GM12864 (cell line): ENCODE measurements at regions not wholly inside any gene's neighbourhood (a gene's known extent, or its start where the extent isn't known, plus 50 kb on each side); places are given as distances from the start of the nearest gene placed in this dataset.

ENCODE experiments used
- DNase-seq: peaks from one replicate; pipeline ENCODE4 v3.0.0-alpha.2; 2011; ENCODE audit warnings: low read depth
- H3K4me3 ChIP-seq: 2 replicates; pipeline ENCODE4 v1.5.1; 2011; ENCODE audit warnings: mild to moderate bottlenecking, low read depth, low read length, control low read depth
- TF ChIP-seq, protein P1 (sequence below): IDR thresholded peaks from 2 replicates; pipeline ENCODE4 v1.5.1; 2011; ENCODE audit warnings: low read depth, mild to moderate bottlenecking, moderate library complexity, low read length, control low read depth, inconsistent platforms; ENCODE audit errors: missing control alignments

- H3K4me3 ChIP-seq = no peak overlapping the region
- TF ChIP-seq, protein P1, sequence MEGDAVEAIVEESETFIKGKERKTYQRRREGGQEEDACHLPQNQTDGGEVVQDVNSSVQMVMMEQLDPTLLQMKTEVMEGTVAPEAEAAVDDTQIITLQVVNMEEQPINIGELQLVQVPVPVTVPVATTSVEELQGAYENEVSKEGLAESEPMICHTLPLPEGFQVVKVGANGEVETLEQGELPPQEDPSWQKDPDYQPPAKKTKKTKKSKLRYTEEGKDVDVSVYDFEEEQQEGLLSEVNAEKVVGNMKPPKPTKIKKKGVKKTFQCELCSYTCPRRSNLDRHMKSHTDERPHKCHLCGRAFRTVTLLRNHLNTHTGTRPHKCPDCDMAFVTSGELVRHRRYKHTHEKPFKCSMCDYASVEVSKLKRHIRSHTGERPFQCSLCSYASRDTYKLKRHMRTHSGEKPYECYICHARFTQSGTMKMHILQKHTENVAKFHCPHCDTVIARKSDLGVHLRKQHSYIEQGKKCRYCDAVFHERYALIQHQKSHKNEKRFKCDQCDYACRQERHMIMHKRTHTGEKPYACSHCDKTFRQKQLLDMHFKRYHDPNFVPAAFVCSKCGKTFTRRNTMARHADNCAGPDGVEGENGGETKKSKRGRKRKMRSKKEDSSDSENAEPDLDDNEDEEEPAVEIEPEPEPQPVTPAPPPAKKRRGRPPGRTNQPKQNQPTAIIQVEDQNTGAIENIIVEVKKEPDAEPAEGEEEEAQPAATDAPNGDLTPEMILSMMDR = no peak
- DNase-seq = no peak
Observed at GRCh38 chr2:120856421-120856862, 120.8 kb downstream of the GLI2 start.

DNA sequence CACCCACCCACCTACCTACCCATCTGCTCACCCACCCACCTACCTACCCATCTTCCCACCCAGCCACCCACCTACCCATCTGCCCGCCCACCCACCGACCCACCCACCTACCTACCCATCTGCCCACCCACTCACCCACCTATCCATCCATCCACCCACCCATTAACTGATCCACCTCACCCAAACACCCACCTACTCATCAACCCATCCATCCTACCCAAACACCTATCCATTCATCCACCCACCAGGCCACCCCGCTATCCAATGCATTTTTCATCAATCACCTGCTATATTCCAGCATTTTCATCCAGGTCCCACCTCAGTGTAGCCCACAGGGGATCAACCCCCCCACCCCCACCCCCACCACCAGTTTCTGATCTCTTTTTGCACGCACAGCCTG, 121.8 kb downstream of the GLI2 start:
- DNase-seq = no peak

GRCh38 chr2:120857931-120858330, 122.3 kb downstream of the GLI2 start:
- no peak for DNase-seq
- no peak overlapping the region for H3K4me3 ChIP-seq
- TF ChIP-seq, protein P1 = no peak

More for the DNA sequence above, 121.8 kb downstream of the GLI2 start:
- TF ChIP-seq, protein P1 = no peak
- H3K4me3 ChIP-seq = no peak overlapping the region

DNA sequence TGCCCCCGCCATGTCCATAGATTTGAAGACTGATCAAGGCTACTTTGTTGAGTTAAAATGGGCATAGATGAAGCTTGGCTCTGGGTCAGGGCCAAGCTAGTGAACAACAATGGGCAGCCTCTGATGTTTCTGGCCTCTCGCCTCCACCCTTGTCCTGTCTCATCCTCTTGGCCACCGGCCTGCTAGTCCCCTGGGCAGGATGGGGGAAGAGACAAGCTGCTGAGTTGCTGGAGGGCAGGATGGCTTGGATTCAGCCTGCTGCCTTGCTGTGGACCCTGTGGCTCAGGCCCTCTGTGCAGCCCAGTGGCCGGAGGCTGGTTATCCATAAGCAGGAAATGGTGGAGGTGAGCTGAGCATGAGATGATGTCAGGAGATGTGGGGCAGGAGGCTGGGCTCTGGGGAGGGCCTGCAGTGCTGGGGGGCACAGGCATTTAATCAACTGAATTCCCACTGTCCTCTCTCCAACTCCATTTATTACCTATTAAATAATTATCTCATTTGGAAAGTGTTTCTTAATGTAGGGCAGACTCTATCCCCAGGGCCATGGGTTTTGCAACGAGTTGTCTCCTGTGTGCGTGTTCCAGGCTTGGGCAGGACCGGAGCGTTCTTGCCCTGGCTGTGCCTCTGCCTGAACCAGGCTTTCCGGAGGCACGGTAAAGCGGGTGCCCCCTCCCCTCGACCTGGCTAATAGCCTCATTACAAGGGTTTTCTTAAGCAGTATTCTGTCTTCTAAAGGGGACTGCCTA, 122.9 kb downstream of the GLI2 start:
- DNase-seq = no peak
- TF ChIP-seq, protein P1 = no peak
- no peak overlapping the region for H3K4me3 ChIP-seq

- H3K4me3 ChIP-seq = no peak overlapping the region
- TF ChIP-seq, protein P1 = no peak
- DNase-seq = no peak
Observed at GRCh38 chr2:120859128-120859527, 123.5 kb downstream of the GLI2 start.

GRCh38 chr2:120859814-120860578, 124.3 kb downstream of the GLI2 start:
- H3K4me3 ChIP-seq = no peak overlapping the region

More at GRCh38 chr2:120859814-120860578, 124.3 kb downstream of the GLI2 start:
- no peak for DNase-seq
- TF ChIP-seq, protein P1 = no peak
